DOHH2 (cell line): ENCODE measurements at regions not wholly inside any gene's neighbourhood (a gene's known extent, or its start where the extent isn't known, plus 50 kb on each side); places are given as distances from the start of the nearest gene placed in this dataset.

Experiments
- EZH2phosphoT487 ChIP-seq: fragments of 200-600 bp; sonication (generic); IDR thresholded peaks from 2 replicates; pipeline ENCODE4 v1.6.1; 2017; ENCODE audit warnings: borderline replicate concordance, mild to moderate bottlenecking, antibody characterized with exemption, low read length, moderate library complexity, mixed read lengths
- TF ChIP-seq, protein P1 (sequence below): fragments of 200-600 bp; sonication (generic); IDR thresholded peaks from one replicate; pipeline ENCODE4 v1.5.1; 2014; ENCODE audit warnings: antibody characterized with exemption, mild to moderate bottlenecking, low read depth, low read length; ENCODE audit not compliant: poor library complexity, severe bottlenecking

DNA sequence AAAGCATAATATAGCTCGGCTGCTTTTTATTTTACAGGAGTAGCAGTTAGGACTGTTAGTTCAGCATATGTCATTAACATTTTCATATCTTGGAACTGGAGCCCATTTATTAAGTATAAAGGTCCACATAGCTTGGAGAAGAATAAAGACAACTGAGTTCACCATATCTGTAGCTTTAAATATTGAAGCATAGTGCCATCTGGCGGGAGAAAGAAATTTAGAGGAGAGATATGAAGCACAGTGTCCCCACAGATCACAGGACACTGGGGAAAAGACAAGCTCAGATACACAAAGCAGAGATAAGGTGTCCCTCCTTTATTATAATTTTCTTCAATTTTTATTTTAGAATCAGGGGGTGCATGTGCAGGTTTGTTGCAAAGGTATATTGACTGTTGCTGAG, 104.7 kb upstream of the FREM2 start:
- TF ChIP-seq, protein P1, sequence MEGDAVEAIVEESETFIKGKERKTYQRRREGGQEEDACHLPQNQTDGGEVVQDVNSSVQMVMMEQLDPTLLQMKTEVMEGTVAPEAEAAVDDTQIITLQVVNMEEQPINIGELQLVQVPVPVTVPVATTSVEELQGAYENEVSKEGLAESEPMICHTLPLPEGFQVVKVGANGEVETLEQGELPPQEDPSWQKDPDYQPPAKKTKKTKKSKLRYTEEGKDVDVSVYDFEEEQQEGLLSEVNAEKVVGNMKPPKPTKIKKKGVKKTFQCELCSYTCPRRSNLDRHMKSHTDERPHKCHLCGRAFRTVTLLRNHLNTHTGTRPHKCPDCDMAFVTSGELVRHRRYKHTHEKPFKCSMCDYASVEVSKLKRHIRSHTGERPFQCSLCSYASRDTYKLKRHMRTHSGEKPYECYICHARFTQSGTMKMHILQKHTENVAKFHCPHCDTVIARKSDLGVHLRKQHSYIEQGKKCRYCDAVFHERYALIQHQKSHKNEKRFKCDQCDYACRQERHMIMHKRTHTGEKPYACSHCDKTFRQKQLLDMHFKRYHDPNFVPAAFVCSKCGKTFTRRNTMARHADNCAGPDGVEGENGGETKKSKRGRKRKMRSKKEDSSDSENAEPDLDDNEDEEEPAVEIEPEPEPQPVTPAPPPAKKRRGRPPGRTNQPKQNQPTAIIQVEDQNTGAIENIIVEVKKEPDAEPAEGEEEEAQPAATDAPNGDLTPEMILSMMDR = peak; percentile 55
- no peak for TF ChIP-seq EZH2phosphoT487
